ENCODE measurements at regions not wholly inside any gene's neighbourhood (a gene's known extent, or its start where the extent isn't known, plus 50 kb on each side); places are given as distances from the start of the nearest gene placed in this dataset.
A peak's percentile ranks its signal among the peaks of the same experiment; 100 is the strongest.

GRCh38 chr1:55425310-55425930 is 210.3 kb upstream of the USP24 start:
- H3K79me2 ChIP-seq (ENCODE audit: insufficient read depth, low read length), result no peaks in the 10 kb centered on the region

More at GRCh38 chr1:55425310-55425930, 210.3 kb upstream of the USP24 start:
- no peak overlapping the region for H2BK20ac ChIP-seq (ENCODE audit: low read depth, low read length, poor library complexity, severe bottlenecking)
- H2BK120ac ChIP-seq (ENCODE audit: low read depth, low read length, poor library complexity, severe bottlenecking), result no peak overlapping the region
- H3K9ac ChIP-seq (ENCODE audit: extremely low read depth, insufficient read length, low read length), result no peak overlapping the region
- no peak overlapping the region for H2AK5ac ChIP-seq (ENCODE audit: insufficient read length, low read length)
- H3K79me1 ChIP-seq (ENCODE audit: insufficient read depth, low read depth, low read length, poor library complexity, severe bottlenecking), result no peaks in the 10 kb centered on the region
- Mint-ChIP-seq H3K27ac (no peak overlapping the region), H3K9me3 (peaks cover 0 to 3% of the 10 kb centered on the region in 2 experiments; a peak in 1 of 5 replicates), H3K27me3 (ENCODE audit: low read depth) (peaks cover 1% of the 10 kb centered on the region; the same call in 1 of the 2 replicates), H3K4me3 (no peak overlapping the region), H3K4me1 (peaks cover 0 to 7% of the 10 kb centered on the region in 2 experiments; a peak in 2 of 4 replicates), H3K36me3 (ENCODE audit: insufficient read depth in 1 of 3, low read depth in 3 of 3) (no peaks in the 10 kb centered on the region)
- H2BK12ac ChIP-seq (ENCODE audit: insufficient read length, low read depth, low read length), result no peak overlapping the region
- no peak overlapping the region for H4K91ac ChIP-seq (ENCODE audit: insufficient read length, low read depth, low read length)
- H3K27ac ChIP-seq (ENCODE audit: insufficient read length, low read depth, low read length), result no peak overlapping the region
- no peak overlapping the region for H3K14ac ChIP-seq (ENCODE audit: insufficient read depth, low read length)
- no peaks in the 10 kb centered on the region for H3K4me1 ChIP-seq (ENCODE audit: insufficient read depth, low read length)
- H3K56ac ChIP-seq (ENCODE audit: insufficient read length, low read depth, low read length), result no peak overlapping the region
- 100% methylated on average over 2 of the region's 9 CpGs for WGBS (ENCODE audit: extremely low coverage, insufficient read length, low lambda C conversion rate)
- no peak overlapping the region for H3K23ac ChIP-seq (ENCODE audit: insufficient read length, low read depth, low read length)
- H3K23me2 ChIP-seq (ENCODE audit: insufficient read length, low read depth, low read length, poor library complexity, severe bottlenecking), result no peaks in the 10 kb centered on the region
- H3T11ph ChIP-seq (ENCODE audit: low read length), result no peak overlapping the region
- no peak overlapping the region for H3K4ac ChIP-seq (ENCODE audit: low read depth, low read length)
- no peaks in the 10 kb centered on the region for H3K9me3 ChIP-seq (ENCODE audit: control insufficient read depth, low read depth, low read length)
- no peak overlapping the region for H2AFZ ChIP-seq (ENCODE audit: low read length)
- H2BK5ac ChIP-seq (ENCODE audit: insufficient read length, low read length), result no peak overlapping the region
- DNase-seq, result no peak
- H4K8ac ChIP-seq (replicated peaks; ENCODE audit: insufficient read length, low read depth, low read length), result no peak overlapping the region
- H2BK15ac ChIP-seq (ENCODE audit: low read depth, low read length), result no peak overlapping the region
- H4K5ac ChIP-seq (ENCODE audit: insufficient read length, low read depth, low read length), result no peak overlapping the region
- H3K4me2 ChIP-seq (ENCODE audit: insufficient read depth, insufficient read length, low read length), result no peak overlapping the region
- H3K27me3 ChIP-seq (ENCODE audit: insufficient read depth, low read length), result no peaks in the 10 kb centered on the region
- no peak overlapping the region for H3K18ac ChIP-seq (ENCODE audit: insufficient read length, low read depth, low read length)
- H4K20me1 ChIP-seq (ENCODE audit: control insufficient read depth, insufficient read depth, insufficient read length), result no peaks in the 10 kb centered on the region
- TF ChIP-seq CTCF (conservative IDR thresholded peaks at IDR 0.05), result peak; percentile 37; the same call in 1 of the 3 replicates

Measured in H9 (cell line).